Erythroblast (primary cell): ENCODE measurements at regions not wholly inside any gene's neighbourhood (a gene's known extent, or its start where the extent isn't known, plus 50 kb on each side); places are given as distances from the start of the nearest gene placed in this dataset.
"Not testable (repeated sequence)": the region's sequence is repeated elsewhere in the genome, so short reads cannot be mapped to it uniquely, and the experiment has no call there.

Experiments used
- DNase-seq, 2 experiments: peaks; one replicate each; lab custom pipeline; 2025; lab: John Stamatoyannopoulos, UW
- GATA1 ChIP-seq: IDR thresholded peaks from 2 replicates; pipeline ENCODE4 v1.6.1; 2011; ENCODE audit warnings: low read depth, mild to moderate bottlenecking, control low read depth, low read length, moderate library complexity
- POLR2A ChIP-seq: IDR thresholded peaks from 2 replicates; pipeline ENCODE4 v1.6.1; 2011; ENCODE audit warnings: mild to moderate bottlenecking, low read length

GRCh38 chr7:131032786-131033185, 294.9 kb upstream of the MKLN1 start:
- DNase-seq = no peak
- TF ChIP-seq GATA1 = no peak
- TF ChIP-seq POLR2A = no peak

GRCh38 chr7:131034166-131034881, 293.4 kb upstream of the MKLN1 start:
- TF ChIP-seq GATA1 (no peak), POLR2A (no peak)
- DNase-seq = no peak

GRCh38 chr7:131035088-131035770, 292.4 kb upstream of the MKLN1 start:
- no peak for DNase-seq
- TF ChIP-seq GATA1 (no peak), POLR2A (no peak)

GRCh38 chr7:131038153-131038552, 289.5 kb upstream of the MKLN1 start:
- no peak for DNase-seq
- TF ChIP-seq POLR2A = no peak
- TF ChIP-seq GATA1 = no peak

DNA sequence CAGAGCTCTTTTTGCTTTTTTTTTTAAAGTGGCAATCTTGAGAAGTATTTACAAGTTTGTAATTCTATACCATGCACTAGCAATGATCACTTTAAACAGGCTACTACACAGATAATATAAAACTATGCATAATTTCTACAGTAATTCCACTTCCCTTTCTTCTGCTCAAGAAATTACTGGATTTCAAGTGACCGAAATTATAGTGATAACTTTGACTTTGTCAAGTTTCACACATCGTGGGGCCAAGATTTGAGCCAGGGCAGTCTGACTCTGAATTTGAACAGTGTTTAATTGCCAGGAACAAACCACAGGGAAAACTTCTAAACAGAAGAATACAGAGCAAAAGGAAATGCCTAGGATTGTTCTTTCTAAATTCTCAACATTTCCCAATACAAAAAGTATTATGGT, 288.3 kb upstream of the MKLN1 start:
- DNase-seq = no peak
- TF ChIP-seq POLR2A (no peak), GATA1 (no peak)

- TF ChIP-seq GATA1 (no peak), POLR2A (no peak)
- no peak for DNase-seq
These were observed 287.8 kb upstream of the MKLN1 start for GRCh38 chr7:131039836-131040235.

DNA sequence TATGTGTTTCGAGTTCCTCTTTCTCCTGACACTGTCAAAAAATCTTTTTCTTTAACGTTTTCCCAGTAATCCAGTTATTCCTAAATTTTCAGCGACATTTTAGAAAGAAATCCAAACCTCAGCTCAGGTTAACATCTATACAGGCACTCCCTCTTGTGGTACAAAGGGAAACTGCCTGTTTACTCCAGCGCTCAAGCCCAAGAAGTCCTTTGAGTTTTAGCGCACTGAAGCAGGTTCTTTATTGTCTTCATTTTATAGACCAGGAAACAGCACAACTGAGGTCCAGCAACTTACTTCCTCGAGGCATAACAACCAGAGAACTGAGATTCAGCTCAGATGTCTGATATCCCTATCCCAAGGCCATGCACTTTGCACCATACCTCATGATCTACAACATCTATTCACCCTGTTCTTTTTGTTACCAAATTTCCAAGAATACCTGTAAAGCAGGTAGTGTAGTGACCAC, 287.2 kb upstream of the MKLN1 start:
- DNase-seq = peak; percentile 49 to 70
- no peak for TF ChIP-seq GATA1

DNA sequence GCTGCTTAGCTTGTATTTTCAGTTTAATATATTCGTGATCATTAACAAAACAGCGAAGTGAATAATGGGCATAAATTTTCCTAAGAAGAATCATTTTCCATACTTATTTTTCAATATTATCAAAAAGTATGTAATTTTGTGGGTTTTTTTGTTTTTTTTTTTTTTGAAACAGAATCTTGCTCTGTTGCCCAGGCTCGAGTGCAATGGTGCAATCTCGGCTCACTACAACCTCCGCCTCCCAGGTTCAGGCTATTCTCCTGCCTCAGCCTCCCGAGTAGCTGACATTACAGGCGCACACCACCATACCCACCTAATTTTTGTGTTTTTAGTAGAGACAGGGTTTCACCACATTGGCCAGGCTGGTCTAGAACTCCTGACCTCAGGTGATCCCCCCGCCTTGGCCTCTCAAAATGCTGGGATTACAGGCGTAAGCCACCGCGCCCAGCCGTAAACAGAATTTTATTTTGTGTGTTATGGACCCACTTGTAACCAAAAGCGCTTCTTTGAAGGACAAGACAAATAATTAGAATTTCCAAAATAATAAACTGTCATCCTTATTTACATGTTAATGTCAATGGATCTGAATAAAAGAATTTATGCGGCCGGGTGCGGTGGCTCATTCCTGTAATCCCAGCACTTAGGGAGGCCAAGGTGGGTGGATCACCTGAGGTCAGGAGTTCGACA, 286.5 kb upstream of the MKLN1 start:
- DNase-seq = not testable (repeated sequence)

DNA sequence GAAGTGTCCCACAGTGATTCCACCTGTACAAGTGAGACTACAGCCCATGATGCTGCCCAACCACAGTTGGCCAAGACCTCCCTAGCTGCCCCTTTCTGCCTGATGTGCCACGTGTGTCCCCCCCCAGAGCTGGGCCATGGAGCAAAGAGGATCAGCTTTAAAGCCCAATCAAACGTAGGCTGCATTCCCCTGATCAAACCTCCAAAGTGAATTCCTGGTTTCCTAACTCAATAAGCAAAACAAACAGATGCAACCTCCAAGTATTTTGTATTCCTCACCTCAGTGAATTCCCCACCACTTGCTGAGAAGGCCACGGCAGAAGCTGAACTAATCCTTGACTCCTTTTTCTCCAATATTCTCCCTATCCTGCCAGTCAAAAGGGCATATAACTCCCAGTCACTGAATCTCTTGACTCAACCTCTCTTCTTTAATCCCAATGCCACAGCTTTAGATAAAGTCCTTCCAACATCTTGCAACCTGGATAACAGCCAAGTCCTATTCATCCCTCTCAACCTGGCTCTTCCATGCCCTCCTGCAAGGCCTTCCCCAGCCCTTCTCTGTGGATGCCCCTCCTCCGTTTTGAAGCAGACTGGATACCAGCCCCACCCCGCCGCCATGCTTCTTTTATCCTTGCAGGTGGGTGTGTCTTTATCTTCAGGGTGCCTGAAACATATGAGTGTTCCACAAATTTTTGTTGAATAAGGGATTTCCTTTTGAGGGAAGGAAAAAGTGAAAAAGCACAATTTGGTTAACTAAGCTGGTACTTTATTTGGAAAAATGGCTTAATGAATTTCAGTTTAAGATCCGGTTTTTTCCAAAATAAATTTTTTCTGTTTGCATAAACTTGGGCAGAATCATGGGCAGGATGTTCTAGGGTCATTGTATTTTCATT, 285.2 kb upstream of the MKLN1 start:
- DNase-seq = no peak
- TF ChIP-seq POLR2A = no peak
- TF ChIP-seq GATA1 = no peak

GRCh38 chr7:131045526-131045925, 282.1 kb upstream of the MKLN1 start:
- no peak for DNase-seq
- TF ChIP-seq GATA1 (no peak), POLR2A (no peak)

DNA sequence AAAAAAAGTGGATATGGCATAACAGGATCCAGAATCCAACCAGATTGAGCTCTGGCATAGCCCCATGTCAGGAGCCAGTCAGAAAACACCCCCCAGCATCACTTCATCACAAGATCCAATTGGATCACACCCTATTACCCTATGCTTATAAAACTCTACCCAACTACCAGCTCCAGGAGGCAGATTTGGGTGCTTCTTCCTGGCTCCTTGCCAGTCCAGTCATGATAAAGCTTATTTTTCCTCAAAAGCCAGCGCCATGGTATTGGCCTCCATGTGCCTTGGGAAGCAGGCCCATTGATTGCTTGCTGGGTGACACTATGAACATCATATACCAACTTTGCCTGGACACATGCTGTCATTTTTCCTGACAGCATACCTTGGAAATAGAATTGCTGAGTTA, 281.4 kb upstream of the MKLN1 start:
- DNase-seq = no peak

DNA sequence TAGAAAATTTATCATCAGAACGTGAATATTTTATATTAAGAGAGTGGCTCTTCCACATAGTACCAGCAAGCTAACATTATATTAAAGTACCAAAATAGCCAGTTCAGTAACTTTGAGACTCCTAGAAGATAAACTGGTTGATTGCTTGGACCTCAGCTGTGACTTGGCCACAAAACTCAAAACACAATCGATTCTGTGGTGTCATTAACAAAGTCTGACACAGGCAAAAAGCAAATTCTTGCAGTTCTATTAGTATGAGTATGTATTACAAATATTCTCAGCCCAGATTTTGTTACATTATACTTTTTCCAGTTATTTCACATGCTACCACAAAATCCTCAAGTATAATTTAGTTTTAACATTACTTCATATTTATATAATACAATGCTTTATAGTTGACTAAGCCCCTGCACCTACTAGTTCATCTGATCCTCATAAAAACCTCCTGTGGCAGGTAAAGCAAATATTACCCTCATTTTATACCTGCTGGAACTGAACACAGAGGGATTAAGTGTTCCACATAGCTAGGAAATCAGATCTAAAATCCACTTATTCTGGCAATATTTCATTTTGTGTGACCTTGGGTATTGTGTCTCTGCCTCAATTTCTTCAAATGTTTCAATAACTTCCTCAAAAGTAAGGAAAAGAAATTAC, 279.9 kb upstream of the MKLN1 start:
- TF ChIP-seq POLR2A = no peak
- TF ChIP-seq GATA1 = no peak
- no peak for DNase-seq

More for the DNA sequence above, 281.4 kb upstream of the MKLN1 start:
- TF ChIP-seq POLR2A = no peak
- no peak for TF ChIP-seq GATA1

GRCh38 chr7:131051304-131051703, 276.4 kb upstream of the MKLN1 start:
- TF ChIP-seq POLR2A (no peak), GATA1 (no peak)

More at GRCh38 chr7:131051304-131051703, 276.4 kb upstream of the MKLN1 start:
- no peak for DNase-seq
